Endothelial cell of umbilical vein (primary cell): ENCODE measurements at regions not wholly inside any gene's neighbourhood (a gene's known extent, or its start where the extent isn't known, plus 50 kb on each side); places are given as distances from the start of the nearest gene placed in this dataset.

Source experiments
- BruUV-seq: library from RNA; stranded (reverse); fragments of 400-500 nt; replicated peaks from 2 replicates; lab custom pipeline; 2021; lab: Mats Ljungman, UMichigan
- CTCF ChIA-PET: fragments of 300-600, 350-600 bp; sonication (Branson Sonifier 250); formaldehyde crosslinking; loops from one replicate; lab custom pipeline; 2021; ENCODE audit warnings: antibody characterized with exemption, inconsistent platforms; lab: Charles Lee
- POLR2A ChIA-PET: fragments of 300-600, 350-600 bp; sonication (Branson Sonifier 250); formaldehyde crosslinking; loops from one replicate; lab custom pipeline; 2021; ENCODE audit warnings: antibody characterized with exemption, inconsistent platforms; lab: Charles Lee
- DNase-seq: peaks from one replicate; pipeline ENCODE4 v3.0.0-alpha.2; 2011; ENCODE audit warnings: low read depth, low spot score
- FAIRE-seq: peaks from 2 replicates; lab custom pipeline; 2011; peaks lifted over from hg19 to GRCh38; lab: Jason Lieb, UNC
- H2AFZ ChIP-seq: 2 replicates; pipeline ENCODE4 v1.6.0; 2012; ENCODE audit warnings: low read depth, low read length, control low read depth, inconsistent platforms
- H3K27ac ChIP-seq: 2 replicates; pipeline ENCODE4 v1.5.1; 2011; ENCODE audit warnings: low read depth, mild to moderate bottlenecking, control low read depth, low read length, moderate library complexity; ENCODE audit not compliant: insufficient read depth
- H3K27me3 ChIP-seq, 2 experiments: 2 replicates each; pipeline versions ENCODE4 v1.6.0 to v1.6.1; 2011; ENCODE audit warnings: low read length in 2 of 2, mixed read lengths in 1 of 2; ENCODE audit not compliant: control insufficient read depth in 2 of 2, insufficient read depth in 2 of 2
- H3K36me3 ChIP-seq, 2 experiments: 2 replicates in 1 of 2; 3 replicates in 1 of 2; pipeline ENCODE4 v1.5.1; 2011; ENCODE audit warnings: low read length in 2 of 2, mild to moderate bottlenecking in 1 of 2, moderate library complexity in 1 of 2; ENCODE audit not compliant: control insufficient read depth in 2 of 2, insufficient read depth in 2 of 2; ENCODE audit errors: extremely low read depth in 1 of 2
- H3K4me1 ChIP-seq: 3 replicates; pipeline ENCODE4 v1.5.1; 2011; ENCODE audit warnings: mild to moderate bottlenecking, low read length; ENCODE audit not compliant: control insufficient read depth, insufficient read depth; ENCODE audit errors: extremely low read depth
- H3K4me2 ChIP-seq: 2 replicates; pipeline ENCODE4 v1.6.1; 2011; ENCODE audit warnings: low read length, control low read depth, mixed read lengths; ENCODE audit not compliant: insufficient read depth
- H3K4me3 ChIP-seq, 3 experiments: fragments of 200-600 bp in 1 of 3; sonication (generic), shearing (Covaris generic) in 1 of 3; replicated peaks in 1 of 3; 2 replicates each; pipeline ENCODE4 v1.5.1; 2011 to 2016; ENCODE audit warnings: control low read depth in 3 of 3, low read length in 3 of 3, mild to moderate bottlenecking in 2 of 3, inconsistent platforms in 1 of 3, low read depth in 1 of 3, moderate library complexity in 1 of 3; ENCODE audit not compliant: insufficient read depth in 1 of 3
- H3K79me2 ChIP-seq: 2 replicates; pipeline ENCODE4 v1.6.0; 2012; ENCODE audit warnings: low read length, inconsistent platforms; ENCODE audit not compliant: control insufficient read depth, insufficient read depth
- H3K9ac ChIP-seq: replicated peaks from 2 replicates; pipeline ENCODE3; 2011; ENCODE audit warnings: low read length, control low read depth; ENCODE audit not compliant: insufficient read depth; ENCODE audit errors: extremely low read depth
- H3K9me1 ChIP-seq: replicated peaks from 3 replicates; pipeline ENCODE4 v1.6.0; 2011; ENCODE audit warnings: mild to moderate bottlenecking, low read length; ENCODE audit not compliant: control insufficient read depth, insufficient read depth; ENCODE audit errors: extremely low read depth
- H3K9me3 ChIP-seq: replicated peaks from 2 replicates; pipeline ENCODE4 v1.5.1; 2012; ENCODE audit warnings: low read length, inconsistent platforms; ENCODE audit not compliant: control insufficient read depth, insufficient read depth
- H4K20me1 ChIP-seq: replicated peaks from 2 replicates; pipeline ENCODE3; 2011; ENCODE audit warnings: mild to moderate bottlenecking, low read length; ENCODE audit not compliant: control insufficient read depth, insufficient read depth; ENCODE audit errors: extremely low read depth
- EZH2 ChIP-seq: IDR thresholded peaks from 2 replicates; pipeline ENCODE4 v1.6.1; 2012; ENCODE audit warnings: borderline replicate concordance, low read depth, mild to moderate bottlenecking, moderate library complexity, low read length, inconsistent platforms; ENCODE audit not compliant: severe bottlenecking
- FOS ChIP-seq: IDR thresholded peaks from 2 replicates; pipeline ENCODE4 v1.6.1; 2011; ENCODE audit warnings: mild to moderate bottlenecking, low read length, moderate library complexity, borderline replicate concordance; ENCODE audit not compliant: insufficient read depth
- GATA2 ChIP-seq: IDR thresholded peaks from 2 replicates; pipeline ENCODE4 v1.7.0; 2011; ENCODE audit warnings: low read depth, mild to moderate bottlenecking, moderate library complexity, mixed read lengths, low read length; ENCODE audit not compliant: insufficient read length, insufficient read depth
- JUN ChIP-seq: IDR thresholded peaks from 2 replicates; pipeline ENCODE4 v1.6.1; 2011; ENCODE audit warnings: borderline replicate concordance, low read depth; ENCODE audit not compliant: insufficient read length, insufficient read depth
- MYC ChIP-seq: IDR thresholded peaks from one replicate; pipeline ENCODE4 v1.6.1; 2011; ENCODE audit warnings: mild to moderate bottlenecking, low read depth, low read length
- POLR2A ChIP-seq: IDR thresholded peaks from 2 replicates; pipeline ENCODE4 v1.6.1; 2012; ENCODE audit warnings: low read depth, mild to moderate bottlenecking, control low read depth, low read length
- POLR2AphosphoS5 ChIP-seq: IDR thresholded peaks from 2 replicates; pipeline ENCODE4 v1.6.1; 2012; ENCODE audit warnings: low read depth, mild to moderate bottlenecking, control low read depth, low read length, moderate library complexity; ENCODE audit not compliant: insufficient read depth
- dilution Hi-C: fragments of 300-500 bp; cut with MboI; formaldehyde crosslinking; loops from one replicate; pipeline ENCODE4 v1.15.0; 2019; ENCODE audit warnings: low sequenced_read_pairs; ENCODE audit not compliant: extremely low pct_ligation_motif_present
- intact Hi-C: fragments of 100-400 bp; cut with micrococcal nuclease; formaldehyde crosslinking; loops from one replicate; pipeline ENCODE4 v1.10.0; 2022
- TF ChIP-seq, protein P1 (sequence below), 2 donors: IDR thresholded peaks; 1 replicate in 1 of 2; 2 replicates in 1 of 2; pipeline ENCODE4 v1.5.1; 2011; ENCODE audit warnings: low read length in 2 of 2, mild to moderate bottlenecking in 2 of 2, moderate library complexity in 2 of 2, control low read depth in 1 of 2, inconsistent platforms in 1 of 2, low read depth in 1 of 2; ENCODE audit not compliant: insufficient read depth in 1 of 2; ENCODE audit errors: extremely low read depth in 1 of 2
- TF ChIP-seq, protein P2 (sequence below): IDR thresholded peaks from 2 replicates; pipeline ENCODE4 v1.6.1; 2011; ENCODE audit not compliant: insufficient read depth, insufficient read length

DNA sequence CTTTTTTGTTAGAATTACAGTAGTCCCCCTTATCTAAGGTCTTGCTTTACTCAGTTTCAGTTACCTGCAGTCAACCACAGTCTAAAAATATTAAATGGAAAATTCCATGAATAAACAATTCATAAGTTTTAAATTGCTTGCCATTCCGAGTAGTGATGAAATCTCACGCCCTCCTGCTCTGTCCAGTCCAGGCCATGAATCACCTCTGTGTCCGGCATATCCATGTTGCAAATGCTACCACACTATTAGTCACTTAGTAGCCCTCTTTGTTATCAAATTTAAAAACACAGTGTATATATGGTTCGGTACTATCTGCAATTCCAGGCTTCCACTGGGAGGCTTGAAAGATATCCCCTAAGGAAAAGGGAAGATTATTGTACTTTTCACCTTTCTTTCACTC is 164.6 kb upstream of the FAM83B start:
- Histone ChIP-seq H3K4me3 (no peak overlapping the region), H3K4me2 (no peak overlapping the region), H2AFZ (no peak overlapping the region), H3K27me3 (no peaks in the 10 kb centered on the region), H3K79me2 (no peaks in the 10 kb centered on the region), H4K20me1 (no peaks in the 10 kb centered on the region), H3K36me3 (no peaks in the 10 kb centered on the region), H3K9me3 (no peaks in the 10 kb centered on the region), H3K9ac (no peak overlapping the region), H3K27ac (no peak overlapping the region), H3K9me1 (no peaks in the 10 kb centered on the region), H3K4me1 (no peaks in the 10 kb centered on the region)
- ChIA-PET POLR2A (no interaction called here), CTCF (interaction anchor here (2.4 kb wide), 1 partner anchor 35 kb away, joined by 9 read pairs; no protein-coding TSS in a partner anchor)
- FAIRE-seq, result no peak
- TF ChIP-seq, protein P1, sequence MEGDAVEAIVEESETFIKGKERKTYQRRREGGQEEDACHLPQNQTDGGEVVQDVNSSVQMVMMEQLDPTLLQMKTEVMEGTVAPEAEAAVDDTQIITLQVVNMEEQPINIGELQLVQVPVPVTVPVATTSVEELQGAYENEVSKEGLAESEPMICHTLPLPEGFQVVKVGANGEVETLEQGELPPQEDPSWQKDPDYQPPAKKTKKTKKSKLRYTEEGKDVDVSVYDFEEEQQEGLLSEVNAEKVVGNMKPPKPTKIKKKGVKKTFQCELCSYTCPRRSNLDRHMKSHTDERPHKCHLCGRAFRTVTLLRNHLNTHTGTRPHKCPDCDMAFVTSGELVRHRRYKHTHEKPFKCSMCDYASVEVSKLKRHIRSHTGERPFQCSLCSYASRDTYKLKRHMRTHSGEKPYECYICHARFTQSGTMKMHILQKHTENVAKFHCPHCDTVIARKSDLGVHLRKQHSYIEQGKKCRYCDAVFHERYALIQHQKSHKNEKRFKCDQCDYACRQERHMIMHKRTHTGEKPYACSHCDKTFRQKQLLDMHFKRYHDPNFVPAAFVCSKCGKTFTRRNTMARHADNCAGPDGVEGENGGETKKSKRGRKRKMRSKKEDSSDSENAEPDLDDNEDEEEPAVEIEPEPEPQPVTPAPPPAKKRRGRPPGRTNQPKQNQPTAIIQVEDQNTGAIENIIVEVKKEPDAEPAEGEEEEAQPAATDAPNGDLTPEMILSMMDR (IDR thresholded peaks at IDR 0.05; ENCODE audit: extremely low read depth in 1 of 2, insufficient read depth in 1 of 2, low read depth in 1 of 2, low read length in 2 of 2), result no peak
- TF ChIP-seq JUN (no peak), EZH2 (no peak), GATA2 (no peak), FOS (no peak), MYC (no peak), POLR2AphosphoS5 (no peak), POLR2A (no peak)
- TF ChIP-seq, protein P2, sequence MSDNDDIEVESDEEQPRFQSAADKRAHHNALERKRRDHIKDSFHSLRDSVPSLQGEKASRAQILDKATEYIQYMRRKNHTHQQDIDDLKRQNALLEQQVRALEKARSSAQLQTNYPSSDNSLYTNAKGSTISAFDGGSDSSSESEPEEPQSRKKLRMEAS, result no peak
- dilution Hi-C loops (no loop called here), intact Hi-C loops (no loop called here)
- no TSS peak for BruUV-seq
- no peak for DNase-seq
